WI38 (cell line): ENCODE measurements at regions not wholly inside any gene's neighbourhood (a gene's known extent, or its start where the extent isn't known, plus 50 kb on each side); places are given as distances from the start of the nearest gene placed in this dataset.
"Not testable (repeated sequence)": the region's sequence is repeated elsewhere in the genome, so short reads cannot be mapped to it uniquely, and the experiment has no call there.

ENCODE experiments used
- H3K4me3 ChIP-seq: 2 replicates; pipeline ENCODE4 v1.5.1; 2011; ENCODE audit warnings: low read depth, mild to moderate bottlenecking, control low read depth, low read length
- CTCF ChIP-seq: IDR thresholded peaks from 2 replicates; pipeline ENCODE4 v1.5.1; 2012; ENCODE audit warnings: low read depth, mild to moderate bottlenecking, control low read depth, low read length

DNA sequence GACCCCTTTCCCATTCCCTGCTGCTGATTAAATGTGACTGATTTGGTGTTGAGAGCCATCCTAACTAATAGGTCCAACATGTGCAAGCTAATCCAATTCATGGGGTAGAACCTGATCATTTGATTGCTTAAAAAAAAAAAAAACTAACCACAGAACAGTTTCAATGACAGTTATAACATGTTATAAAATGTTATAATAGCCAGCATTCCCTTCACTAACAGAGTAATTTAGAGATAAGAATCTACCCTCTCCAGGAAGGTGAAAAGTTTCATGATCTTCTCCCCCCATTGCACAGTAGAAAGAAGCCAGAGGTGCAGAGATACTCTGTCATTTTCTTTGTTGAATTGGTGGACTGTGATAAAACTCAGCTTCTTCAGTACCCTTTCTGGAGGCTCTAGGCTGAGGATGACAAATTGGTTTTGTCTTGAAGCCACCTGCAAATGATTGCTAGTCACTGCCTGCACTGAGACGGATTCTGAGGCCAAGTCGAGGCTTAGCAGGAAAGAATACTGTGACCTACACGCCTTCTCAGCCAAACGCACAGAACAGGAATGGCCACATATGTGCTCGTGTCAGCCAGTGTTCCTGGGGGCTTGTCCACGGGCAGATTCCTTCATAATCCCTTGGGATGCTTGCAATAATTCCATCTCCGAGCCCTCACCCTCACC lies 215.7 kb upstream of the IRF2BP2 start:
- TF ChIP-seq CTCF: no peak
- no peak overlapping the region for H3K4me3 ChIP-seq

- H3K4me3 ChIP-seq: not testable (repeated sequence)
Observed at GRCh38 chr1:234824836-234825235, 214.9 kb upstream of the IRF2BP2 start.

GRCh38 chr1:234823191-234824176 lies 213.5 kb upstream of the IRF2BP2 start:
- TF ChIP-seq CTCF: no peak
- H3K4me3 ChIP-seq: no peak overlapping the region

DNA sequence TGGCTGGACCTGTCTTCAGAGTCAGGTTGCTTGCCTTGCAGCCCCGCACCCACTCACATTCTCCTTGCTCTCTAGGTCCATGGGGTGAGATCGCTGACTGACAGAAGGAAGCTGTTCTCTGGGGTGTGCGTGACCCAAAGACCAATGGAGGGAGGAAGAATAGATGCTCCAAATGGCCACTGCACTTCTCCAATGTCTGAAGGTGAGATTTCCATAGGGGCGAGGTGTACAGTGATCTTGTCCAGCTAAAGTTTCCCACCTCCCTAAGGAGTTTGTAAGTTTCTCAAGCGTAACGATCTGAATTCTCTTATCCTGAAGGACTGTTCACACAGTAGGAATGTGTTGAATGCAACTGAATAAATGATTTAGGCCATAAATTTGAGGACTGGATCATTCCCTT lies 211.9 kb upstream of the IRF2BP2 start:
- no peak overlapping the region for H3K4me3 ChIP-seq
- no peak for TF ChIP-seq CTCF

DNA sequence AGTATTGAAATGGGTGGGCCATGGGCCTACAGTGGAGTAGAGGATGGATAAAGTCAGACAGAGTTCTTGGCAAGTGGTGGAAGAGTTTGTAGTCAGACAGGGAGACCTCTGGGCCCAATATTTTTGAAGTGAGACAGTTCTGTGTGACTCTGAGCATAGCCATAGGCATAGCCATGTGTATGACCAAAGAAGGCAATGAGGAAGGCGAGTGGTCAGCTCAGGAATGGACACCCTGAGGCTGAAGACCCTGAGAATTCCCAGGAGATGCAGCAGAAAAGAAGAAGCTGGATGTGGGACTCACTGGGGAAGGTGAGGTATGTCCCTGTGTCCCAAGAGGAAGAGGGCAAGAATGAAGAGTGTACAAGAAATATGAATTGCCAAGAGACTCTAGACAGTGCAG lies 210.6 kb upstream of the IRF2BP2 start:
- no peak for TF ChIP-seq CTCF
- H3K4me3 ChIP-seq: no peak overlapping the region

DNA sequence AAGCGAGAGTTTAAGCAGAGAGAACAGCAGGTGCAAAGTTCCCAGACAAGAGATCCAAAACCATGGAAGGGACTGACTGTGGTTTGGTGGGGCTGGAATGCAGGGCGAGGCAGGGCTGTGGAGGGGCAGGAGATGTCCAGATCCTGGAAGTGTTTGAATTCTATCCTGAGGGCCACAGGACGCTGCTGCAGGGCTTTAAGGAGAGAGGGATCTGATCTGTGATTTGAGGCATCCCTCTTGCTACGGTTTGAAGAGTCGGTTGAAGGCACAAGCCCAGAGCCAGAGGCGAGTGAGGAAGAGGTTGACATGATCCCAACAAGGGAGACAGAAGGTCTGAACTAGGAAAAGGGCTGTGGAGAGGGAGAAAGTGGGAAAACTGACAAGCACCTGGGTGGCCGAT lies 209.9 kb upstream of the IRF2BP2 start:
- H3K4me3 ChIP-seq: not testable (repeated sequence)

DNA sequence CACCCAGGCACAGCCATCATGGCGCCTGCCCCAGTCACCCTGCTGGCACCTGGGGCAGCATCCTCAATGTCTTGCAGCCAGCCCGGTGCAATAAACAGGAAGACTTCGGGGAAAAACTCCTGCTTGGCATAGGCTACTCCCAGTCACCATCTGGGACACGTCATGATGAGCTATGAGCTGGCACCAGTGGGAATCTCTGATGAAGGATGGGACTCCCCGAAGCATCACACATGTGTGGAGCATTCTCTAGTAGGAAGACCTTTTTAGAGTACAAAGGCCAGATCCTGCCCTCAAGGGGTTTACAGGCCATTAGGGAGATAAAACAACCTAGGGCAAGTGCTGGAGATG lies 208.0 kb upstream of the IRF2BP2 start:
- H3K4me3 ChIP-seq: not testable (repeated sequence)

GRCh38 chr1:234817313-234818039 lies 207.5 kb upstream of the IRF2BP2 start:
- H3K4me3 ChIP-seq: not testable (repeated sequence)

GRCh38 chr1:234816864-234817263 lies 206.9 kb upstream of the IRF2BP2 start:
- H3K4me3 ChIP-seq: not testable (repeated sequence)

- not testable (repeated sequence) for H3K4me3 ChIP-seq
Observed at GRCh38 chr1:234816186-234816851, 206.3 kb upstream of the IRF2BP2 start.

- not testable (repeated sequence) for H3K4me3 ChIP-seq
Observed at GRCh38 chr1:234815295-234815815, 205.4 kb upstream of the IRF2BP2 start.

DNA sequence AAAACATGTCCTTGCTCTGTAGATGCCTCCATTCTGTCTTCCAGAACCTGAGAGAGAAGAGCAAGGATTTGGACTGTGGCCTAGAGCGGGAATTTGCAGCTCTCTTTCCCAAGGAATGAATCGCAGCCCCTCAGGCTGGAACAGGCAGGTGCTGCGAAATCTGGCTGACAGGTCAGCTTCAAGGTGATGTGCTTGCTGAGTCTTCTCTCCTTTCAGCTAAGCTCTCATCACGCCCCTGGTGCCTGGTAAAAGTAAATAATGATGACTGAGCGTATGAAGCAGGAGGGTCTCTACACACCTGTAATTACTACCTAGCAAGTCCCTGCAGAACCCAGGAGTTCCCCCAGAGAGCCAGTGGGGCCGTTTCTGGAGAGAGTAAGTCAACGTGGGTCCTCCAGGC lies 204.3 kb upstream of the IRF2BP2 start:
- not testable (repeated sequence) for H3K4me3 ChIP-seq

DNA sequence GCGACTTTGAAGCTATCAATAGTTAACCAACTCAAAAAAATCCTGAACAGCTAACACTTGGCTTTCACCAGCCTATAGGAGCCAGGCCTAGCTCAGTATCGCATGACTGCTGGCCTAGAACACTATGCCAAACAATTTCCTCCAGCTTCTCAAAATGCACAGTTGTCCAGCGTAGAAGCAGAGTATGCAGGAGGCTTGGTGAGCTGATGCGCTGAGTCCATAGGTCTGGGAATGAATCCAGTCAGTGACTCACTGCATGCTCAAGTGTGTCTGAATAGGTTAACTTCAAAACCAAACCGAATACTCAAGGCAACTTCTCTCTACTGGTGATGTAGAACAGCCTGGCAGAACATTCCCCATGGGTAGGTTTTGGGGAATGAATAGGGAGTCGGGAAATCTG lies 201.8 kb upstream of the IRF2BP2 start:
- not testable (repeated sequence) for H3K4me3 ChIP-seq

DNA sequence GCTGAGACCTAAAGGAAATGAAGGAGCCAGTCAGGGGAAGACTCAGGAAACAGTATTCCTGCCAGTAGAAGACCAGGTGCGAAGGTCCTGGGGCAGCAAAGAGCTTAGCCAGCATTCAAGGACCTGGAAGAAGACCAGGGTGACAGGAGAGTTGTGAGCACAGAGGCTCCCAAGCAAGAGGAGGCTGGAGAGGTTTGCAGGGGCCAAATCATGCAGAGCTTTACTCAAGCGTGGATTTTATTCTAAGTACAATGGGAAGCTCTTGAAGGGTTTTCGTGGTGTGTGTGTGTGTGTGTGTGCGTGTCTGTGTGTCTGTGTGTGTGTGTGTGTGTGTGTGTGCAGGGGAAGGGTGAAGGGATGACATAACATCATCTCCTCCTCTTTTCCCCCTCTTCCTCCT lies 200.7 kb upstream of the IRF2BP2 start:
- not testable (repeated sequence) for H3K4me3 ChIP-seq
